HG03280 (cell line): ENCODE measurements at regions not wholly inside any gene's neighbourhood (a gene's known extent, or its start where the extent isn't known, plus 50 kb on each side); places are given as distances from the start of the nearest gene placed in this dataset.
"Not testable (repeated sequence)": the region's sequence is repeated elsewhere in the genome, so short reads cannot be mapped to it uniquely, and the experiment has no call there.

Source experiments
- ATAC-seq: cut with Tn5 transposase; IDR thresholded peaks from one replicate; pipeline ENCODE4 v1.9.1; 2021; ENCODE audit warnings: mild to moderate bottlenecking, moderate library complexity; ENCODE audit not compliant: unreplicated experiment

DNA sequence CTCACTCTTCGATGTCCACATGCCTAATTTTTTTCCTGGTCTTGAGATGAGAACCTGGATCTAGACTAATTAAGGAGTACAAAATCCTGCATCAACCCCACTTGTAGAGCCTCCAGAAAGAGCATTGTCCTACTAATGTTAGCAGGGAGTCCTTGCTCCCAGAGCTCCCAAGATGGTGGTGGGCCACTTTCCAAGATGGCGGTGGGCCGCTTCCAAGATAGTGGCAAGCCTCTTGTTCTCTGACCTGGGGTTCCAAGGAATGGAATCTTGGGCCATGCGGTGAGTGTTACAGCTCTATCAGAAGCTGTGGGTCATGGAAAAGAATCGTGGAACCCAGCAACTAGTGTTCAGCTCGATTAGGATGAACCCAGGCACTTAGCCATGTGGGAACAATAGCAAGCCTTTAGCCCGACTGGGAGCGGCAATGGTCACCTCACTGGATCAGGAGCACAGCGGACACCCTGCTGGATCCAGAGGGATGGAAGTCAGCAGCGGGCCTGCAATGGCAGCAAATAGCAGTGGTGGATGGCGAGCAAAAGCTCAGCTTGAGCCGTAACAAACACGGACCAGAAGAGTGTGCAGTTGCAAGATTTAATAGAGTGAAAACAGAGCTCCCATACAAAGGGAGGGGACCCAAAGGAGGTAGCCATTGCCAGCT lies 1997.5 kb upstream of the RAG2 start:
- not testable (repeated sequence) for ATAC-seq

- no peak for ATAC-seq
Measured at GRCh38 chr11:38594895-38595294, 1996.9 kb upstream of the RAG2 start.

DNA sequence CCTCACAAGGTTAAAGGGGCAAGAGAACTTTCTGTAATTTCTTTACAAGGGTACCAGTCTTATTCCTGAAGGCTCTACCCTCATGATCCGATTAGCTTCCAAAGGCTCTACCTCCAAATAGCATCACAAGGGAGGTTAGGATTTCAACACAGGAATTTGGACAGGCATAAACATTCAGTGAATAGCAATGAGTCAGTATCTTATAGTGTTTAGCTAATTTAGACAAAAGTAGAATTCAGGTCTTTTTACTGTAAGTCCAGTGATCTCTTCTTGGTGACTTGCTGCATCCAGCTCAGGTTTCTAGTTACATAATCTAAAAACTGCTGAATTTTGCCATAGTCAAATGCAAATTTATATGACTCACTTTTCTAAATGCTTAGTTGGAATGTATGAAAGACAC lies 1995.6 kb upstream of the RAG2 start:
- ATAC-seq = no peak

GRCh38 chr11:38582756-38583155 lies 1984.7 kb upstream of the RAG2 start:
- no peak for ATAC-seq

- ATAC-seq = no peak
Measured at GRCh38 chr11:38582151-38582550, 1984.1 kb upstream of the RAG2 start.

GRCh38 chr11:38577769-38578168 lies 1979.7 kb upstream of the RAG2 start:
- ATAC-seq = no peak

DNA sequence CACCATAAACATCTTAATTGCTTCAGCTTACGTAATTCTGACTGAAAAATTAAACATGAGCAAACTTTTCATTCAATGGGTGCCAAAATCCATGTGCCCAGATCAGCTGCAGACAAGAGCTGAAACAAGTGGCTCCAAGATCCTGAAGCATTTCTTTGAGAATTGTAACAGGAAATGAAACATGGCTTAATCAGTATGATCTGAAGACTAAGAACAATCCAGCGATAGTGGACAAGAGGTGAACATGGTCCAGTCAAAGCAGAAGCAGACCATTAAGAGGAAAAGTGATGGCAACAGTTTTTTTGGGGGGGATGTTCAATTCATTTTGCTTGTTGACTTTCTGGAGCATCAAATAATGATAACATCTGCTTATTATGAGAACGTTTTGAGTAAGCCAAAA lies 1964.5 kb upstream of the RAG2 start:
- no peak for ATAC-seq

DNA sequence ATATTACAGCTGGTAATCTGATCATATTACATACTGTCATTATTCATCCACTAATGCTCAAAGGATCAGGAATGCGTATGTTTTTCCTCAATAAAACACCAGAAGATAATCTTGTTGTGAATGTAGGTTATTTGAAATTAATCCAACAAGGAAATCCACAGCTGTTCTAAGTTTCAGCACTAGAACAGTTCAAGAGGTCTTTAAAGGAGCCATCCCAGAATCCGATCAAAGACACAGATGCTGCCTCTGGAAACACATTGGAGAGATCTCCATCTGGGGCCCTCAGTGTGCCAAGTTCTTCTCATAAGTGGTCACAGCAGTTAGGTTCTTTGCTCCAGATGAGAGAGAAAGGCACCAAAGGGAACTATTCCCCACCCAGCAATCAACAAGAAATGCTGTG lies 1955.1 kb upstream of the RAG2 start:
- no peak for ATAC-seq

DNA sequence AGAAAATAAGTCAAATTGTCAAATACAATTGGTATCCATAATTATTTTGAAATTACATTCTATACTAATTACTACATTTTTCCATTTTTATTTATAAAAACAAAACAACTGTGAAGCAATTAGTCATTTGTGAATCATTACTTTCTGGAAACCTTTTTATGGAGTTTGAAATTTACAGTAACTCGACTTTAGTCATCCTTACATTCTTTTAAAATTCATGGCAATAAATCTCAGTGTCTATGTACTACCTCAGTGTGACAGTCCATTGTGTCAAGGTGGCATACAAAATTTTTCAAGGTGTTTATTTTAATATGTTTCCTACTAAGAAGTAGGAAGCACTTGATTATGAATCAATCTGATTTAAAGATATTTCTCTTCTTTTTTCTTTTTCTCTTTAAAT lies 1949.4 kb upstream of the RAG2 start:
- ATAC-seq = no peak

GRCh38 chr11:38543986-38544385 lies 1946.0 kb upstream of the RAG2 start:
- no peak for ATAC-seq

- ATAC-seq = no peak
Measured at GRCh38 chr11:38543311-38543710, 1945.3 kb upstream of the RAG2 start.

DNA sequence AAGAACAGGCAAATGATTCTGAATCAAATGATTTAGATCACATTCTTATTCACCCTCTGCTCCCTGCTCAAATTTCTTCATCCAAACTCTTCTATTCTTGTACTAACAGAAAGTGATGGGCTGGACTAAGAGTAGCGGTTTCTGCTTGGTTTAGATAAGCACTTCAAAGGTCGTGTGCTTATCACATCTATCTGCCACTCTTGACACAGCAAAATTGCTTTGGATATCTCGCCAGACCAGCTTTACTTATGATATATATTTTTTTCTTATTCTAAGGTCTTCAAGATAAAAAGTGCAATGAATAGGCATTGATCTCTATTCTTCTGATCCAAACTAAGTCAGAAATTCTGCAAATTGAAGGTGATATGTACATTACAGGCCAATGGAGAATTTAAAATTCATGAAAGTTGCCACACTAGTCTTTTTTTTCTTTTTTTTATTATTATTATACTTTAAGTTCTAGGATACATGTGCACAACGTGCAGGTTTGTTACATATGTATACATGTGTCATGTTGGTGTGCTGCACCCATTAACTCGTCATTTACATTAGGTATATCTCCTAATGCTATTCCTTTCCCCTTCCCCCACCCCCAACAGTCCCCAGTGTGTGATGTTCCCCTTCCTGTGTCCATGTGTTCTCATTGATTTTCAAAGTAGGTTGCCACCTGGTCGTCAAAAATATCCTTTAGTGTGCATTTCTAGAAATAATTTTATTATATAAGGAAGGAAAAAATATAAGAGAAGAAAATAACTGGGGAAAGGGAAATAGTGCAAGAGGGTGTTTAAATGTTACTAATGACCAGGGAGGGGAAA lies 1941.0 kb upstream of the RAG2 start:
- no peak for ATAC-seq

GRCh38 chr11:38530226-38530625 lies 1932.2 kb upstream of the RAG2 start:
- no peak for ATAC-seq

GRCh38 chr11:38524945-38525344 lies 1926.9 kb upstream of the RAG2 start:
- ATAC-seq = no peak

DNA sequence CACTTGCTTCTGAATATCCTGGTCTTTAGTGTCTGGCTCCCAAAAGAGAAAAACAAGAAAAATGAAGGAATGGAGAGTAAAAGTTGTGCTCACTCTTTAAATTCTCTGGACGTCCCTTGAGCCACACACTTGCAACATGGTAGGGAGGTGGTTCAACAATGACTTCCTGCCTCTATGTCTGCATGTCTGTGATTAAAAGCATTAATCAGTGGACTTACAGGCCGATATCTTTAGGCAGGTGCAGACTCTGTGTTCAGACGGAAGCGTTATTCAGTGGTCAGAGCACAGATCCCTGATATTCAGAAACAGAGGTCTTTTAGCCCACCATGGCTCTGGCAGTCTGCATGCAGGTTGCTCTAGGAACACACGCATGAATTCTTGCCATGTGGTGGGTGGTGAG lies 1920.0 kb upstream of the RAG2 start:
- no peak for ATAC-seq

DNA sequence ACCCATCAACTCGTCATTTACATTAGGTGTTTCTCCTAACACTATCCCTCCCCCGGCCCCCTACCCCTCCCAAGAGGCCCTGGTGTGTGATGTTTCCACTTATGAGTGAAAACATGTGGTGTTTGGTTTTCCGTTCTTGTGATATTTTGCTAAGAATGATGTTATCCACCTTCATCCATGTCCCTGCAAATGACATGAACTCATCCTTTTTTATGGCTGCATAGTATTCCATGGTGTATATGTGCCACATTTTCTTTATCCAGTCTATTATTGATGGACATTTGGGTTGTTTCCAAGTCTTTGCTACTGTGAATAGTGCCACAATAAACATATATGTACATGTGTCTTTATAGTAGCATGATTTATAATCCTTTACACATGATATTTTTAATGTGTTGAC lies 1914.8 kb upstream of the RAG2 start:
- ATAC-seq = not testable (repeated sequence)

GRCh38 chr11:38510041-38510440 lies 1912.0 kb upstream of the RAG2 start:
- no peak for ATAC-seq

DNA sequence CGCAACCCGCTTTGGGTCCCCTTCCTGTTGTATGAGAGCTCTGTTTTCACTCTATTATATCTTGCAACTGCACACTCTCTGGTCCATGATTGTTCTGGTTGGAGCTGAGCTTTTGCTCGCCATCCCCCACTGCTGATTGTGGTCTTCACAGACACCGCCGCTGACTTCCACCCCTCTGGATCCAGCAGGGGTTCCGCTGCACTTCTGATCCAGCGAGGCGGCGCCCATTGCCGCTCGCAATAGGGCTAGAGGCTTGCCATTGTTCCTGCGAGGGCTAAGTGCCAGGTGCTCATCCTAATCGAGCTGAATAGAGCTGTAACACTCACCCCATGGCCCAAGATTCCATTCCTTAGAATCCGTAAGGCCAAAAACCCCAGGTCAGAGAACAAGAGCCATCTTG lies 1905.8 kb upstream of the RAG2 start:
- ATAC-seq = no peak

DNA sequence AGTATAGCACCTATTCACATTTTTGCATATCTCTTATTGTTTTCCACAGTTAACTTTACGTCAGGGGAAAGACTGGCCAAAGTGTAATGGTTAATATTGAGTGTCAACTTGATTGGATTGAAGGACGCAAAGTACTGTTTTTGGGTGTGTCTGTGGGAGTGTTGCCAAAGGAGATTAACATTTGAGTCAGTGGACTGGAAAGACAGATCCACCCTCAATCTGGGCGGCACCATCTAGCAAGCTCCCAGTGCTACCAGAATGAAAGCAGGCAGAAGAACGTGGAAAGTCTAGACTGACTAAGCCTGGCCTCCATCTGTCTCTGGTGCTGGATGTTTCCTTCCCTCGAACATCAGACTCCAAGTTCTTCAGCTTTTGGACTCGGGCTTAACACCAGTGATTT lies 1900.7 kb upstream of the RAG2 start:
- ATAC-seq = no peak

DNA sequence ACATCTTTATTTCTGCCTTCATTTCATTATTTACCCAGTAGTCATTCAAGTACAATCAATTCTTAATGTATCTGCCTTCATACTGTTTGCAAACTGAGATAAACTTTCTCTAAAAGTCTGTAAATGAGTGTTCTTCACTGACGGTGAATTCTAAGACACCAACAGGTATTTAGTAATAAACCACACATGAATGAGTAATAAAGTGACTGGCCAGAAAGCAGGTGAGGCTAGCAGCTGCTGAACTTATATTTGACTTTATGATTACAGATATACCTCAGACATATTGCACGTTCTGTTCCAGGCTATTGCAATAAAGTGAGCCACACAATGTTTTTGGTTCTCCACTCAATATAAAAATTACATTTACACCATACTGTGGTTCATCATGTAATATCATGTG lies 1894.0 kb upstream of the RAG2 start:
- no peak for ATAC-seq

DNA sequence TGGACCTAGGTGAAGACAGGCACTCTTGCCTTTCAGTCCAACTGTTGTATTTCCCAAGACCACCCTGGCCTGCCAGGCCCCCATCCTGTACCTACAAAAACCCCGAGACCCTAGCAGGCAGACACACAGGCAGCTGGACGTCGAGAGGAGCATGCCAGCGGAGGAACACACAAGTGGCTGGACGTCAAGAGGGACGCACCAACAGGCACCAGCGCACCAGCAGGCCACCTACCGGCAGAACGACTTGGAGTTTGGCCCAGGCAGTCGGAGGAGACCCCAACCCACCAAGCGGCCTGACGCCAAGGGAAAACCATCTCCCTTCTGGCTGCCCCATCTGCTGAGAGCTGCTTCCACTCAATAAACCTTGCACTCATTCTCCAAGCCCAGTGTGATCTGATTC lies 1883.4 kb upstream of the RAG2 start:
- no peak for ATAC-seq

DNA sequence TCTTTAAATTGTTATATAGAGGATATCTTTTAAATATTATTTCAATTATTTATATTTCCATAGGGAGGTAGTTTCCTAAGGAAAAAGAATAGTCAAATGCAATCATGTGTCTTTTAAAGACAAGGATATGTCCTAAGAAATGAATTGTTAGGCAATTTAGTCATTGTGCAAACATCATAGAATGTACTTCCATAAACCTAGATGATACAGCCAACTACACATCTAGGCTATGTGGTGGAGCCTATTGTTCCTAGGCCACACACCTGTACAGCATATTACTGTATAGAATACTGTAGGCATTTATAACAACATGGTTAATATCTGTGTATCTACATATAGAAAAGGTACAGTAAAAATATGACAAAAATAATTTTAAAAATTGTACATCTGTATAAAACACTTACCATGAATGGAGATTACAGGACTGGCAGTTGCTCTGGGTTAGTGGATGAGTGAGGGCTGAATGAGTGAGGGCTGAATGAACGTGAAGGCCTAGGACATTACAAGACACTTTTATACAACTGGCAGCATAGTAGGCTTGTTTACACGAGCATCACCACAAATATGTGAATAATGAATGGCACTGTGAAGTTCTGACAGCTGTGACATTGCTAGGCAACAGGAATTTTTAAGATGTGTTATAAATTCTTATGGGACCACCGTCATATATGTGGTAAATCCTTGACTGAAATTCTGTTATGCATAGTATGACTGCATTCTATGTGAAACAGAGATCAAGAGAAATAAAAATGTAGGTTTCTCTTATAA lies 1879.0 kb upstream of the RAG2 start:
- no peak for ATAC-seq
